ENCODE measurements at regions not wholly inside any gene's neighbourhood (a gene's known extent, or its start where the extent isn't known, plus 50 kb on each side); places are given as distances from the start of the nearest gene placed in this dataset.

DNA sequence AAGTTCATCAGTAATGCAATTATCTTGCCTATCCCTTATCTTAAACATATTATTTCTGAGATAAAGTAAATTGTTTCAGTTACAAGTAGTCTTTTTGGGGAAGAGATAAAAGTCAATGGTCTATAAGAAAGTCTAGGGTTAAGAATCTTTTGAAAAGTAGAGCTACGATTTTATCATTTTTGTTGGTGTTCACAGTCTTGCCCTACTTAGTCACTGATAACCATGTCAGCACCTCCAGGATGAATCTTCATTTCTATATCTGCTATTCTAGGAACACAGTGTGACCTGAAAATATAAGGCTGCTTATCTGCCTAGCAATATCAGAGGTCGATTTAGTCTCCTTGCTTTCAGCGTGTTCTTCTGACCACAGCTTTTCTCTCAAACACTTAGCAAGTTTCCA lies 1676.5 kb upstream of the PRR20A start:
- TF ChIP-seq, protein P1, sequence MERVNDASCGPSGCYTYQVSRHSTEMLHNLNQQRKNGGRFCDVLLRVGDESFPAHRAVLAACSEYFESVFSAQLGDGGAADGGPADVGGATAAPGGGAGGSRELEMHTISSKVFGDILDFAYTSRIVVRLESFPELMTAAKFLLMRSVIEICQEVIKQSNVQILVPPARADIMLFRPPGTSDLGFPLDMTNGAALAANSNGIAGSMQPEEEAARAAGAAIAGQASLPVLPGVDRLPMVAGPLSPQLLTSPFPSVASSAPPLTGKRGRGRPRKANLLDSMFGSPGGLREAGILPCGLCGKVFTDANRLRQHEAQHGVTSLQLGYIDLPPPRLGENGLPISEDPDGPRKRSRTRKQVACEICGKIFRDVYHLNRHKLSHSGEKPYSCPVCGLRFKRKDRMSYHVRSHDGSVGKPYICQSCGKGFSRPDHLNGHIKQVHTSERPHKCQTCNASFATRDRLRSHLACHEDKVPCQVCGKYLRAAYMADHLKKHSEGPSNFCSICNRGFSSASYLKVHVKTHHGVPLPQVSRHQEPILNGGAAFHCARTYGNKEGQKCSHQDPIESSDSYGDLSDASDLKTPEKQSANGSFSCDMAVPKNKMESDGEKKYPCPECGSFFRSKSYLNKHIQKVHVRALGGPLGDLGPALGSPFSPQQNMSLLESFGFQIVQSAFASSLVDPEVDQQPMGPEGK (CRISPR knock-in tag; IDR thresholded peaks at IDR 0.05; ENCODE audit: borderline replicate concordance), result no peak
- TF ChIP-seq ZFP3 (CRISPR knock-in tag; IDR thresholded peaks at IDR 0.05), result no peak
- no peak for TF ChIP-seq ZNF565 (CRISPR knock-in tag; conservative IDR thresholded peaks at IDR 0.05; ENCODE audit: low read depth)
